GM12865 (cell line): ENCODE measurements at regions not wholly inside any gene's neighbourhood (a gene's known extent, or its start where the extent isn't known, plus 50 kb on each side); places are given as distances from the start of the nearest gene placed in this dataset.

Experiments used
- DNase-seq: peaks from one replicate; pipeline ENCODE4 v3.0.0; 2010; ENCODE audit warnings: low read depth
- H3K4me3 ChIP-seq: 2 replicates; pipeline ENCODE4 v1.5.1; 2011; ENCODE audit warnings: mild to moderate bottlenecking, low read depth, low read length, control low read depth
- TF ChIP-seq, protein P1 (sequence below): IDR thresholded peaks from 2 replicates; pipeline ENCODE4 v1.5.1; 2011; ENCODE audit warnings: low read length, control low read depth, low read depth, inconsistent platforms; ENCODE audit not compliant: insufficient read depth; ENCODE audit errors: missing control alignments

DNA sequence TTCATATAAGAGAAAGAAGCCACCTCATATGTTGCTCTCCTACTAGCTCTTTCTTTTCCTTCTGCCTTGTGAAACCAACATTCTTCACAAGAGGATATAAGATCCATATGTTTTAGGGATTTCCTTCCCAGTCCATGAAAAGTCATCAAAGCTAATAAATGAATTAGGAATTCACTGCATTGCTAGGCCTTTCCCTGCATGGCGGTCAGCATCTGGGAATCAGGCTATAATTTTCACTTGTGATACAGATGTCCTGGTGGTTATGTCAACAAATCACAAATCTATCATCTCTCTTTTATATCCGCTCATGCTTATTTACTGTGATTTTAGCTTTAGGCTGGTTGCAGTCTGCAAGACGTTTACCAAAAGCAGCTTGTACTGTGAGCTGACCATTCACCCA lies 510.0 kb downstream of the NLGN4X start:
- TF ChIP-seq, protein P1, sequence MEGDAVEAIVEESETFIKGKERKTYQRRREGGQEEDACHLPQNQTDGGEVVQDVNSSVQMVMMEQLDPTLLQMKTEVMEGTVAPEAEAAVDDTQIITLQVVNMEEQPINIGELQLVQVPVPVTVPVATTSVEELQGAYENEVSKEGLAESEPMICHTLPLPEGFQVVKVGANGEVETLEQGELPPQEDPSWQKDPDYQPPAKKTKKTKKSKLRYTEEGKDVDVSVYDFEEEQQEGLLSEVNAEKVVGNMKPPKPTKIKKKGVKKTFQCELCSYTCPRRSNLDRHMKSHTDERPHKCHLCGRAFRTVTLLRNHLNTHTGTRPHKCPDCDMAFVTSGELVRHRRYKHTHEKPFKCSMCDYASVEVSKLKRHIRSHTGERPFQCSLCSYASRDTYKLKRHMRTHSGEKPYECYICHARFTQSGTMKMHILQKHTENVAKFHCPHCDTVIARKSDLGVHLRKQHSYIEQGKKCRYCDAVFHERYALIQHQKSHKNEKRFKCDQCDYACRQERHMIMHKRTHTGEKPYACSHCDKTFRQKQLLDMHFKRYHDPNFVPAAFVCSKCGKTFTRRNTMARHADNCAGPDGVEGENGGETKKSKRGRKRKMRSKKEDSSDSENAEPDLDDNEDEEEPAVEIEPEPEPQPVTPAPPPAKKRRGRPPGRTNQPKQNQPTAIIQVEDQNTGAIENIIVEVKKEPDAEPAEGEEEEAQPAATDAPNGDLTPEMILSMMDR: no peak
- no peak overlapping the region for H3K4me3 ChIP-seq

DNA sequence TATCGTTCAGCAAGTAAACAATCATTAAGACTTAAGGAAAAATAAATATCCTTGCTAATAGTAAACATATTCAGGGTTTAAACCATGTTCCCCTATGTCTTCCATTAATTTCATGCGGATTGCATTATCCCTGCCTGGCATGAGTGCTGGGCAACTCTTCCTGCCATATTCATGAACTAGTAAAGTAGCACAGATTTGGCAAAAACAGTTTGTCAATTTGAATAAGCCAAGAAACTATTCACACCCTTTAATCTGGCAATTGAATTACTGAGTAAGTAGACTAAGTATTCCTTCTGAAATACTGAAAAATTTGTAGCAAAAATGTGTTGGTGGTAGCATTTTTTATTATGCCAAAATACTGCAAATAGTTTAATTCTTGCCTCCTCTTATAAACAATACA lies 512.0 kb downstream of the NLGN4X start:
- H3K4me3 ChIP-seq: no peak overlapping the region
- no peak for DNase-seq
- TF ChIP-seq, protein P1: no peak

More for the DNA sequence above, 510.0 kb downstream of the NLGN4X start:
- no peak for DNase-seq

DNA sequence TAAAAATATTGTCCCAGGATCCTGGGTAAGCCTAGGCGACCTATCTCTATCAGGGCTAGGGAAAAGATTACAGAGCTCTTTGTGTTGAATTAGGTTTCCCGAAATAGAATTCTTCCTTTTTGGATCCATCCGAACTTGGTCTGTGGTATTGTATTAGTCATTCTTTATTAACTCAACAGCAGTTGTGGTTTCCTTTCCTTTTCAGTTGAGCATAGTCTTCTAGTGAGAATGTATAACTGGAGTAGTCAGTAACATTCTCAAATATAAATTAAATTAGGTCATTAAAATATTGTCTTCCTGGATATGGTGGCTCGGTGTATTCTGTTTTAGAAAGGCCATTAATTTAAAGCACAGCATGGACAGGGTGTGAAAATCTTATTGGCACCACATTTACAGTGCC lies 520.4 kb downstream of the NLGN4X start:
- H3K4me3 ChIP-seq: no peak overlapping the region
- TF ChIP-seq, protein P1: no peak
- no peak for DNase-seq

DNA sequence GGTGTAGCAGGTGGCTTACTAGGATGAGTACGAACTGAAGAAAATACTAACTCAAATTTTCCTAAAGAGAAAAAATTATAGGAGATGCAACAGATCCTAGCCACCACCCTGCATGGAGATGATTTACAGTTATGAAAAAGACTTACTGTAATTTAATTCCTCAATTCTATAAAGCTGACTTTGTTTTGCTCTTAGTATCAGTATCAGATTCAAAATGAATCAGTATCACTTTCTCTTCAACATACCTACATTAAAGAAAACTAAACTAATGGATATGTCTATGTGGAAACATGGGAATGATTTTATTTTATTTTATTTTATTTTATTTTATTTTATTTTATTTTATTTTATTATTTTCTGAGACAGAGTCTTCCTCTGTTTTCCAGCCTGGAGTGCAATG lies 525.8 kb downstream of the NLGN4X start:
- no peak for DNase-seq
- H3K4me3 ChIP-seq: no peak overlapping the region
- TF ChIP-seq, protein P1: no peak

DNA sequence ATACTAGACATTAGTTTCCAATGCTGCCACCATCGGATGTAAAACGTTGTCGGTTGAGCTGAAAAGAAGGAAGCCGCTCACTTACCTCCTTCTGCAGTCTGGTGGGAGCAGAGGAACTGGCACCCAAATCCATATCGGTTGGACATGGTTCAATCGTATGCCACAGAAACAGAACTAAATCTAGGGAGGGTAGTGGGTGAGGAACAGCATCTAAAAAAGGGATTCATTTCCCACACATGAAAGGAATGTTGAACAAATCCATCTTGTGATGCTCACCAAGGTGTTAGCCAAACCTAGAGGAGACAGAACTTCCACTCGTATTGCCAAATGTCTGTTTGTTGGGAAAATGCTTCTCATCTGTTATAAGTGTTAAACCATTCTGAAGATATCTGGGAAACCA lies 532.7 kb downstream of the NLGN4X start:
- TF ChIP-seq, protein P1: no peak
- DNase-seq: no peak
- no peak overlapping the region for H3K4me3 ChIP-seq

DNA sequence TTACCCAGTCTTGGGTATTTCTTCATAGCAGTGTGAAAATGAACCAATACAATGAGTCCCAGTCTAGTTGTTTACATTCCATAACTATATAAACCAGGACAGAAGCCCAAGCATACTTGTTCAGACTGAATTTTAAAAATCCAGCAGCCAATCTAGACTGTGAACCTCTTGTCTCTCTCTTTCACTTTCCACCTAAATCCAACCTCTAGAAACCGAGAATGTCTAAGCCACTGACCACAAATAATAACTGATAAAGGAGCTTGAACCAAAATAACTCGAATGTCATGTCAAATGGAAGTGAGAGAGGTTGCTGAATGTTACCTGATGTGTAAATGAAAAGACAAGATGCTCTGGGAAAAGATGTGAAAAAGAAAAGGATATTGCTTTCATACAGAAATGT lies 544.7 kb downstream of the NLGN4X start:
- H3K4me3 ChIP-seq: no peak overlapping the region
- DNase-seq: peak; percentile 1
- TF ChIP-seq, protein P1: no peak

DNA sequence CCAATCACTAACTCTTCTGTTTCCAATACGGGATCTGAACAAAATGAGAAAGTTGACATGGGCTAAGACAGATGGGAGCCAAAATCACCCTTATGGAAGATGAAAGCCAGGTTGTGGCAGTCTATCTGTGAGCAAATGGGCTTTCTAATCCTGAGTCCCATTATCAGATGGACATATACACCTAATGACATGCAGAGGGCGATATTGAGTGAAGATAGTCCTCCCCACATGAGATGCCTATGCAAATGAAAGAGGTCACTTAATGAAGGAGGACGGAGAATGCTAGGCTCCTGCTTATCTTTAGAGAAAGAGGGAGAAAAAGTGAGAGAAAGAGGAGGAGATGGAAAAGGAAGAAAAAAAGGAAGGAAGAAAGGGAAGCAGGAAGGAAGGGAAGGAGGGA lies 547.5 kb downstream of the NLGN4X start:
- TF ChIP-seq, protein P1: no peak
- peak; percentile 1 for DNase-seq
- no peak overlapping the region for H3K4me3 ChIP-seq
